Endometrium (tissue), 2 donors: ENCODE measurements at regions not wholly inside any gene's neighbourhood (a gene's known extent, or its start where the extent isn't known, plus 50 kb on each side); places are given as distances from the start of the nearest gene placed in this dataset.
"Not testable (repeated sequence)": the region's sequence is repeated elsewhere in the genome, so short reads cannot be mapped to it uniquely, and the experiment has no call there.

Experiments used
- FAIRE-seq: peaks from 2 replicates; lab custom pipeline; 2012; peaks lifted over from hg19 to GRCh38; lab: Jason Lieb, UNC
- donor health status: control.
- donor health status: control.

DNA sequence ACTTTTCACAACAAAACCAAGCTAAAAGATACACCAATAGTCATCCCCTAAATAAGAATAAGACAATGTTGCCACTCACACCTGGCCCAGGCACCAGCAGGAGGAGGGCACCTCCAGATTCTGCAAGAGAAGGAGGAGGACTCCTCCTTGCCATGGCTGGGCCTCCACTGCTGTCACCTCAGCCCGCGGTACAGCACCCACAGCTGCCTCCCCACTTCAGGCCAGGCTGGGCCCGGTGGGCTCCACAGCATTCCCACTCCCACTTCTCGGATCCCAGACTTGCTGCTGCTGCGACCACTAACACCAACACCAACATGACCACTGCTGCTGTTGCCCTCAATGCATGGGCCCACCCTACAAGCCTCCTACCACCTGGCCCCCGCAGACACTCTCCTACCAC lies 95.3 kb upstream of the POTED start:
- FAIRE-seq, result not testable (repeated sequence)

DNA sequence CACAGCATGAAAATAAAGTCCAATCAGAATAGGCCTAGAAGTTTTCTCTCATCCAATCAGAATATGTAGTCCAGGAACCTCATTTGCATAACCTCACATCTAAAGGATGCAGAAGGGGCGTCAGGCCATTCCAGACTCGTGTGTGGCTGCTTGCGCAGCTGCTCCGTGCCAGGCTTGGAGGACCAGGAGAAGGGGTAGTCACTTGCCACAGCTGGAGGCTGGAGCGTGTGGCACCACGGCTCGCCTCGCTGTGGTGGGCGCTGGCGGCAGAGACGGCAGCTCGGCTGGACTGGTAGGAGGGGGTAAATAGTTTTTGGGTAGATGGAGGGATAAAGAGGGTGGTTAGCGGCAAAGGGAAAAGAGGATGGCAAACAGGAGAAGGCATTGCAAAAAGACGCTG lies 93.6 kb upstream of the POTED start:
- not testable (repeated sequence) for FAIRE-seq

GRCh38 chr21:13519971-13520370 lies 89.6 kb upstream of the POTED start:
- FAIRE-seq, result not testable (repeated sequence)

DNA sequence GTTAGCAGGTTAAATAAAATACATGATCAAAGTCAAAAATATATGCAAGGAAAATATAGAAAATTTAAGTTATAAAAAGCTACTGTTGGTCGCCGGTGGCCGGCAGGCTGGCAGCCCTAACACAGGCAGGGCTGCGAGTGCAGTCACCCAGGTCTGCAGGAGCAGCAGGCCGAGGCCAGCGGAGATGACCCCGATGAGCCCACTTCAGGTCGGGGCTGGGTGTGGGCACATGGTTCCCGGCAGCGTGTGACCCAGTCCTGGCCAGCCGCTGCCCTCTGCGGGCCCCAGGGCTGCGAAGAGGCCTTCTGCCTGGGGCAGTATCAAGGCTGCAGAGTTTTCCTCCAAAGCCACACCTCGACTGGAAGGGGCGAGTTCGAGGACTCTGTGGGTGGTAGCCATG lies 84.6 kb upstream of the POTED start:
- FAIRE-seq, result not testable (repeated sequence)

GRCh38 chr21:13529082-13529481 lies 80.5 kb upstream of the POTED start:
- FAIRE-seq, result not testable (repeated sequence)

DNA sequence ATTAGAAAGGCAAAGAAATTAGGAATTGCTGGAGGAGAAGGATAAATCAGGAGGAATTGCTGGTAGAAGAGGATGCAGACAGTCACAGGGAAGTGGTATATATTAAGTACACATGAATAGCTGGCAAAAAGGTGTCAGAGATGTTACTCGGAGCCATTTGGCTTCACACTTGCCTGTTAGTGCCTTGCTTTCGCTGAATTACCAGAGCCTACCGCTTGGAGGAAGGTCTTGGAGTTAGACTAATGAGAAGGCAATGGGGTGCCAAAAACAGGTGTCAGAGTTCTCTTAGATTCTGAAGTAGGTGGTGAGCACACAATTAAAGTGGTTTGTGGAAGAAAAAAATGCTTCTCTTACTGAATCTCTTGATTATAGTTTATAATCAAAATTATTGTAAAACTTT lies 79.9 kb upstream of the POTED start:
- FAIRE-seq, result not testable (repeated sequence)

- FAIRE-seq, result not testable (repeated sequence)
Measured at GRCh38 chr21:13530697-13531096, 78.9 kb upstream of the POTED start.

DNA sequence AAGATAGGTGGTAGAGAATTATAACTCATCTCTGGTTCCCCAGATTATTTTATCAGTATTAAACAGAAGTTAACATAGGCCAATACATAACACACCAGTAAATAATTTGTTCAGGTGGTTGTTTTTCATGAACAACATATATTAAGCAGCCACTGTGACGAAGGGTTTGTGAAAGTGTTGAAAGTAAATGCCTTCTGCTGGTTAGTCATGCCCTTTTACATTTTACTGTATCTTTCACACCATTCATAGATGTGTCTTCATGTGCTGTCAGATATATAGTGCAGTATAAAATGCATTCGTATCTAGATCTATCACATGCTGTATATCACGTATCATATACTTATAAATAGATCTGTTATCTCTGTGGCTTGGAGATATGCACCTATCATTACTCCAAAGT lies 66.1 kb upstream of the POTED start:
- FAIRE-seq, result not testable (repeated sequence)

GRCh38 chr21:13545525-13545924 lies 64.1 kb upstream of the POTED start:
- FAIRE-seq, result peak; percentile 90
